A549 (cell line): ENCODE measurements at regions not wholly inside any gene's neighbourhood (a gene's known extent, or its start where the extent isn't known, plus 50 kb on each side); places are given as distances from the start of the nearest gene placed in this dataset.
"Not testable (repeated sequence)": the region's sequence is repeated elsewhere in the genome, so short reads cannot be mapped to it uniquely, and the experiment has no call there.

Experiments used
- ATAC-seq, 2 experiments: fragments of 200-7000 bp in 1 of 2; fragments of >200 bp in 1 of 2; cut with Nextera tagmentation in 1 of 2; cut with Tn5 transposase in 1 of 2; 3 replicates each; pipeline versions ENCODE4 v1.8.0 to v1.9.1; 2018 to 2020; ENCODE audit warnings: mild to moderate bottlenecking in 1 of 2, moderate library complexity in 1 of 2
- CTCF ChIA-PET: fragments of 300-600 bp; sonication (Branson Sonifier 250); formaldehyde crosslinking; extraction: SDS; loops from one replicate; lab custom pipeline; 2021; ENCODE audit warnings: antibody characterized with exemption, inconsistent platforms; lab: Yijun Ruan, JAX
- POLR2A ChIA-PET: fragments of 350-600 bp; formaldehyde crosslinking; extraction: SDS; loops from one replicate; lab custom pipeline; 2021; ENCODE audit warnings: antibody characterized with exemption, inconsistent platforms; lab: Yijun Ruan, JAX
- DNase-seq, 2 experiments: peaks; one replicate each; pipeline versions ENCODE4 v3.0.0 to v3.0.0-alpha.2; 2011 to 2016; ENCODE audit warnings: low read depth in 1 of 2, low spot score in 1 of 2
- FAIRE-seq: peaks from 2 replicates; lab custom pipeline; 2011; peaks lifted over from hg19 to GRCh38; lab: Jason Lieb, UNC
- H3K27ac ChIP-seq, 2 experiments: fragments of >200 bp; sonication (Bioruptor Twin); formaldehyde crosslinking; 3 replicates each; pipeline ENCODE4 v1.5.1; 2016 to 2017
- H3K4me1 ChIP-seq: fragments of >200 bp; sonication (Bioruptor Twin); formaldehyde crosslinking; 3 replicates; pipeline ENCODE4 v1.6.1; 2016
- H3K4me2 ChIP-seq: fragments of >200 bp; sonication (Bioruptor Twin); formaldehyde crosslinking; 3 replicates; pipeline ENCODE4 v1.6.1; 2016
- H3K4me3 ChIP-seq: fragments of >200 bp; sonication (Bioruptor Twin); formaldehyde crosslinking; 3 replicates; pipeline ENCODE4 v1.5.1; 2016
- H3K9me3 ChIP-seq: fragments of >200 bp; sonication (Bioruptor Twin); formaldehyde crosslinking; 3 replicates; pipeline ENCODE4 v1.6.1; 2016
- ATOH8 ChIP-seq: fragments of 250-450 bp; sonication (Bioruptor Pico); IDR thresholded peaks from 2 replicates; pipeline ENCODE4 v1.5.0; 2020; ENCODE audit warnings: low read depth, mild to moderate bottlenecking, moderate library complexity
- BHLHE40 ChIP-seq: IDR thresholded peaks from 2 replicates; pipeline ENCODE4 v1.6.1; 2012; ENCODE audit warnings: low read depth, low read length, inconsistent platforms
- CBX2 ChIP-seq: fragments of 200-600 bp; sonication (generic); IDR thresholded peaks from 2 replicates; pipeline ENCODE4 v1.6.1; 2016; ENCODE audit warnings: low read depth, mild to moderate bottlenecking, borderline replicate concordance
- CHD2 ChIP-seq: fragments of 150-350 bp; IDR thresholded peaks from 2 replicates; pipeline ENCODE4 v1.6.1; 2014; ENCODE audit warnings: low read length; ENCODE audit not compliant: partially characterized antibody
- EHMT2 ChIP-seq: fragments of 200-600 bp; sonication (generic); IDR thresholded peaks from 2 replicates; pipeline ENCODE4 v1.6.1; 2016; ENCODE audit warnings: antibody characterized with exemption, low read depth, mild to moderate bottlenecking, moderate library complexity
- EP300 ChIP-seq, 2 experiments: fragments of >200 bp; sonication (Bioruptor Twin); formaldehyde crosslinking; IDR thresholded peaks; 2 replicates in 1 of 2; 3 replicates in 1 of 2; pipeline ENCODE4 v1.6.1; 2016 to 2017
- FOXS1 ChIP-seq: fragments of 250-450 bp; sonication (Bioruptor Pico); IDR thresholded peaks from 2 replicates; pipeline ENCODE4 v1.5.0; 2020; ENCODE audit warnings: mild to moderate bottlenecking, moderate library complexity
- GATA3 ChIP-seq: IDR thresholded peaks from 2 replicates; pipeline ENCODE4 v1.6.1; 2012; ENCODE audit warnings: borderline replicate concordance
- HEYL ChIP-seq: fragments of 250-450 bp; sonication (Bioruptor Pico); IDR thresholded peaks from 2 replicates; pipeline ENCODE4 v1.8.0; 2021; ENCODE audit warnings: mild to moderate bottlenecking, moderate library complexity
- HMGXB4 ChIP-seq: fragments of 250-450 bp; sonication (Bioruptor Pico); IDR thresholded peaks from 2 replicates; pipeline ENCODE4 v1.5.0; 2021; ENCODE audit warnings: mild to moderate bottlenecking, moderate library complexity, borderline replicate concordance
- HOXB13 ChIP-seq: fragments of 250-450 bp; sonication (Bioruptor Pico); IDR thresholded peaks from 2 replicates; pipeline ENCODE4 v1.5.0; 2020; ENCODE audit warnings: low read depth, mild to moderate bottlenecking, moderate library complexity
- MAFK ChIP-seq: fragments of 450-650 bp; IDR thresholded peaks from 2 replicates; pipeline ENCODE4 v1.6.1; 2014; ENCODE audit not compliant: partially characterized antibody
- PHF8 ChIP-seq: fragments of 200-600 bp; sonication (generic); IDR thresholded peaks from 2 replicates; pipeline ENCODE4 v1.6.1; 2016; ENCODE audit warnings: low read depth, mild to moderate bottlenecking, antibody characterized with exemption, moderate library complexity, borderline replicate concordance
- POLR2A ChIP-seq: IDR thresholded peaks from 2 replicates; pipeline ENCODE4 v1.6.1; 2012; ENCODE audit warnings: mild to moderate bottlenecking, low read length
- RFX5 ChIP-seq: fragments of 450-650 bp; IDR thresholded peaks from 2 replicates; pipeline ENCODE4 v1.7.1; 2014; ENCODE audit warnings: antibody characterized with exemption, mild to moderate bottlenecking, moderate library complexity
- TFCP2L1 ChIP-seq: fragments of 250-450 bp; sonication (Bioruptor Pico); IDR thresholded peaks from 2 replicates; pipeline ENCODE4 v1.5.0; 2021; ENCODE audit warnings: mild to moderate bottlenecking
- TP53 ChIP-seq: fragments of 250-450 bp; sonication (Bioruptor Pico); IDR thresholded peaks from 2 replicates; pipeline ENCODE4 v1.5.0; 2021; ENCODE audit warnings: mild to moderate bottlenecking, moderate library complexity
- ZNF302 ChIP-seq: fragments of 250-450 bp; sonication (Bioruptor Pico); IDR thresholded peaks from 2 replicates; pipeline ENCODE4 v1.9.0; 2021; ENCODE audit warnings: inconsistent platforms, mild to moderate bottlenecking, moderate library complexity
- ZSCAN20 ChIP-seq: fragments of 250-450 bp; sonication (Bioruptor Pico); IDR thresholded peaks from 2 replicates; pipeline ENCODE4 v1.8.0; 2022; ENCODE audit warnings: mild to moderate bottlenecking, moderate library complexity
- WGBS: methylation state at CpG from one replicate; pipeline ENCODE4 v1.1.6; 2017; ENCODE audit errors: missing lambda C conversion rate; 5-methylcytosine and 5-hydroxymethylcytosine counted together
- TF ChIP-seq, protein P1 (sequence below): fragments of >200 bp; sonication (Bioruptor Twin); formaldehyde crosslinking; IDR thresholded peaks from 3 replicates; pipeline ENCODE4 v1.5.1; 2016

DNA sequence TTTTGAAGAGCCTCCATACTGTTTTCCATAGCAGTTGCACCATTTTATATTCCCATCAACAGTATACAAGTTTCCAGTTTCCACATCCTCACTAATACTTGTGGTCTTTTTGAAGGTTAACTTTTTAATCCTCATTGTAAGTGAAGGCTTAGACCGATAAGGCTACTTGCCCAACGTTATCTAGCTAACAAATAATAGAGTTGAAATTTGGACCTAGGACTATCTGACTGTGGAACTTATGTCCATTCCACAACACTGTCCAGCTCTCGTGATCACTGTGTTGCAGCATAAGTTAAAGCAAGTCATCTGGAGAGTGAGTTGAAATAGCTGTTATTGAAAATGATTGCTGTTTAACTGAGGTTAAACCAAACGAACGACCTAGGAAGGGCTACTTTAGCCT is 84.0 kb downstream of the ZNF92 start:
- no peak overlapping the region for H3K4me3 ChIP-seq
- ChIA-PET POLR2A (no interaction called here), CTCF (no interaction called here)
- H3K9me3 ChIP-seq, result no peaks in the 10 kb centered on the region
- TF ChIP-seq TP53 (no peak), GATA3 (no peak), ATOH8 (CRISPR knock-in tag) (no peak)
- TF ChIP-seq, all 56 proteins: peak for 0
- WGBS, result 4% methylated on average over 5 of the region's 5 CpGs
- ATAC-seq (no peak), DNase-seq (no peak), FAIRE-seq (no peak)
- Histone ChIP-seq H3K4me2 (no peak overlapping the region), H3K4me1 (no peaks in the 10 kb centered on the region), H3K27ac (no peak overlapping the region)

- H3K4me3 ChIP-seq, result no peak overlapping the region
- ChIA-PET POLR2A (no interaction called here), CTCF (no interaction called here)
- DNase-seq, result no peak
- FAIRE-seq, result no peak
- no peak for ATAC-seq
- H3K4me2 ChIP-seq, result no peak overlapping the region
- 25% methylated on average over 4 of the region's 4 CpGs for WGBS
- H3K27ac ChIP-seq, result no peak overlapping the region
- no peaks in the 10 kb centered on the region for H3K9me3 ChIP-seq
- no peaks in the 10 kb centered on the region for H3K4me1 ChIP-seq
- no peak for TF ChIP-seq ZNF302 (CRISPR knock-in tag)
- no peak for TF ChIP-seq EP300 (IDR thresholded peaks at IDR 0.05)
- TF ChIP-seq PHF8, result no peak
- no peak for TF ChIP-seq HEYL (CRISPR knock-in tag)
These were observed 85.8 kb downstream of the ZNF92 start for GRCh38 chr7:65459438-65459837.

DNA sequence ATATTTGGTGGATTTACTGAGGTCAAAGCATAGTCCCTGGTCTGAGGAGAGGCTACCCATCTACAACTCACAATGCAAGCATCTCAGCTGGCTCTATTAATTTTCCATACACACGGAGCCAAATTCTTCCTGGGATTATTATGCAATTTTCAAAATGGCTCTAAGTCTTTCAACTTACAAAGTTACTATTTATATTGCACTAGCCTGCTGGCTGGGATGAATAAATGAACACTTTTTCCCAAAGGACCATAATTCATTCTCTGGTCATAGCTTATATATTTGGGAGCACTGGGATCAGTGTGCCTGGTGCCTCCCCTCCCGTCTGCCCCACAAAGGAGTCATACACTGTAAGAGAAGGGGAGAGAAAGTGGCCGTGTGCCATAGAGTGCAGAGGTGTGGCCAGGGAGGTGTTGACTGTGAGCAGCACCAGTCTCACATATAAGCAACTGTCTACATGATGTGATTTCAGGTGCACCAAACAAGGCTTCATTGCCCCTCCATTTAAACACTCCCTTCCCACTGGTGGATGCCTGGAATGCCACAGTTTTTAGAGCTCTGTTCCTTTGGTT is 88.6 kb downstream of the ZNF92 start:
- Histone ChIP-seq H3K4me2 (no peak overlapping the region), H3K4me1 (no peaks in the 10 kb centered on the region), H3K27ac (no peak overlapping the region), H3K9me3 (no peaks in the 10 kb centered on the region), H3K4me3 (no peak overlapping the region)
- WGBS, result 8% methylated on average over 3 of the region's 3 CpGs
- ChIA-PET CTCF (interaction anchor here (1.1 kb wide), 1 partner anchor 11 kb away, joined by 4 read pairs; no protein-coding TSS in a partner anchor), POLR2A (no interaction called here)
- no peak for TF ChIP-seq POLR2A
- no peak for TF ChIP-seq HMGXB4 (CRISPR knock-in tag)
- TF ChIP-seq, protein P1, sequence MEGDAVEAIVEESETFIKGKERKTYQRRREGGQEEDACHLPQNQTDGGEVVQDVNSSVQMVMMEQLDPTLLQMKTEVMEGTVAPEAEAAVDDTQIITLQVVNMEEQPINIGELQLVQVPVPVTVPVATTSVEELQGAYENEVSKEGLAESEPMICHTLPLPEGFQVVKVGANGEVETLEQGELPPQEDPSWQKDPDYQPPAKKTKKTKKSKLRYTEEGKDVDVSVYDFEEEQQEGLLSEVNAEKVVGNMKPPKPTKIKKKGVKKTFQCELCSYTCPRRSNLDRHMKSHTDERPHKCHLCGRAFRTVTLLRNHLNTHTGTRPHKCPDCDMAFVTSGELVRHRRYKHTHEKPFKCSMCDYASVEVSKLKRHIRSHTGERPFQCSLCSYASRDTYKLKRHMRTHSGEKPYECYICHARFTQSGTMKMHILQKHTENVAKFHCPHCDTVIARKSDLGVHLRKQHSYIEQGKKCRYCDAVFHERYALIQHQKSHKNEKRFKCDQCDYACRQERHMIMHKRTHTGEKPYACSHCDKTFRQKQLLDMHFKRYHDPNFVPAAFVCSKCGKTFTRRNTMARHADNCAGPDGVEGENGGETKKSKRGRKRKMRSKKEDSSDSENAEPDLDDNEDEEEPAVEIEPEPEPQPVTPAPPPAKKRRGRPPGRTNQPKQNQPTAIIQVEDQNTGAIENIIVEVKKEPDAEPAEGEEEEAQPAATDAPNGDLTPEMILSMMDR, result no peak
- TF ChIP-seq ATOH8 (CRISPR knock-in tag), result no peak
- no peak for TF ChIP-seq HOXB13
- TF ChIP-seq BHLHE40, result no peak
- TF ChIP-seq CHD2, result no peak
- no peak for DNase-seq
- no peak for ATAC-seq
- FAIRE-seq, result no peak

- ATAC-seq, result no peak
- POLR2A ChIA-PET, result no interaction called here
These were observed 89.5 kb downstream of the ZNF92 start for GRCh38 chr7:65463184-65463583.

GRCh38 chr7:65469919-65470558 is 96.4 kb downstream of the ZNF92 start:
- FAIRE-seq, CTCF ChIA-PET, H3K27ac ChIP-seq, ATAC-seq, H3K9me3 ChIP-seq, H3K4me3 ChIP-seq, POLR2A ChIA-PET, H3K4me1 ChIP-seq, H3K4me2 ChIP-seq, DNase-seq: not testable (repeated sequence)
- 47% methylated on average over 11 of the region's 14 CpGs for WGBS

More at GRCh38 chr7:65463184-65463583, 89.5 kb downstream of the ZNF92 start:
- CTCF ChIA-PET, result interaction anchor here (1.0 kb wide), 1 partner anchor 19 kb away, joined by 3 read pairs; no protein-coding TSS in a partner anchor
- no peak overlapping the region for H3K4me3 ChIP-seq
- DNase-seq (no peak), FAIRE-seq (no peak)
- 21% methylated on average over 3 of the region's 3 CpGs for WGBS
- no peak overlapping the region for H3K27ac ChIP-seq
- no peak for TF ChIP-seq ZSCAN20 (CRISPR knock-in tag)
- no peak for TF ChIP-seq EHMT2
- no peak for TF ChIP-seq TFCP2L1
- TF ChIP-seq RFX5, result no peak
- no peak for TF ChIP-seq PHF8
- TF ChIP-seq FOXS1, result no peak
- no peak for TF ChIP-seq CBX2
- TF ChIP-seq MAFK, result no peak
- no peaks in the 10 kb centered on the region for H3K9me3 ChIP-seq
- no peaks in the 10 kb centered on the region for H3K4me1 ChIP-seq
- no peak overlapping the region for H3K4me2 ChIP-seq
